Progenitor cell of endocrine pancreas (in vitro differentiated cells): ENCODE measurements at regions not wholly inside any gene's neighbourhood (a gene's known extent, or its start where the extent isn't known, plus 50 kb on each side); places are given as distances from the start of the nearest gene placed in this dataset.

Experiments used
- DNase-seq: peaks from one replicate; pipeline ENCODE4 v3.0.0; 2021; ENCODE audit warnings: low spot score; ENCODE audit not compliant: unreplicated experiment
- H3K27ac Mint-ChIP-seq: 2 replicates; pipeline ENCODE4 v1.8.0; 2021; ENCODE audit warnings: mild to moderate bottlenecking, moderate library complexity, mixed read lengths
- H3K27me3 Mint-ChIP-seq: 2 replicates; pipeline ENCODE4 v1.8.0; 2021; ENCODE audit warnings: mixed read lengths
- H3K36me3 Mint-ChIP-seq: 2 replicates; pipeline ENCODE4 v1.8.0; 2022; ENCODE audit warnings: mixed read lengths; ENCODE audit not compliant: insufficient read depth
- H3K4me1 Mint-ChIP-seq: 2 replicates; pipeline ENCODE4 v1.8.0; 2021; ENCODE audit warnings: low read depth, mixed read lengths
- H3K4me3 Mint-ChIP-seq: 2 replicates; pipeline ENCODE4 v1.8.0; 2021; ENCODE audit warnings: low read depth, mild to moderate bottlenecking, moderate library complexity, mixed read lengths
- H3K9me3 Mint-ChIP-seq: 2 replicates; pipeline ENCODE4 v1.8.0; 2021; ENCODE audit warnings: low read depth, mixed read lengths
- CTCF ChIP-seq: fragments of 200-600 bp; sonication (generic); IDR thresholded peaks from one replicate; pipeline ENCODE4 v1.5.0; 2021; ENCODE audit warnings: antibody characterized with exemption, mild to moderate bottlenecking; ENCODE audit not compliant: unreplicated experiment

GRCh38 chr2:16378031-16378430 is 287.6 kb downstream of the CYRIA start:
- Mint-ChIP-seq H3K27ac (no peak overlapping the region), H3K4me1 (peaks cover 3% of the 10 kb centered on the region), H3K9me3 (peaks cover under 1% of the 10 kb centered on the region), H3K36me3 (no peaks in the 10 kb centered on the region), H3K4me3 (no peak overlapping the region), H3K27me3 (no peaks in the 10 kb centered on the region)
- no peak for TF ChIP-seq CTCF
- DNase-seq: no peak

GRCh38 chr2:16375981-16376380 is 289.7 kb downstream of the CYRIA start:
- TF ChIP-seq CTCF: no peak
- Mint-ChIP-seq H3K9me3 (peaks cover 4% of the 10 kb centered on the region), H3K36me3 (no peaks in the 10 kb centered on the region), H3K27ac (no peak overlapping the region), H3K27me3 (no peaks in the 10 kb centered on the region), H3K4me1 (no peaks in the 10 kb centered on the region), H3K4me3 (no peak overlapping the region)
- DNase-seq: no peak

GRCh38 chr2:16375351-16375750 is 290.3 kb downstream of the CYRIA start:
- Mint-ChIP-seq H3K27me3 (no peaks in the 10 kb centered on the region), H3K36me3 (no peaks in the 10 kb centered on the region), H3K27ac (no peak overlapping the region), H3K4me1 (no peaks in the 10 kb centered on the region), H3K4me3 (no peak overlapping the region), H3K9me3 (peaks cover 4% of the 10 kb centered on the region)
- DNase-seq: no peak
- TF ChIP-seq CTCF: no peak

GRCh38 chr2:16374671-16375070 is 291.0 kb downstream of the CYRIA start:
- Mint-ChIP-seq H3K36me3 (no peaks in the 10 kb centered on the region), H3K4me3 (no peak overlapping the region), H3K27ac (no peak overlapping the region), H3K4me1 (no peaks in the 10 kb centered on the region), H3K9me3 (peaks cover 4% of the 10 kb centered on the region), H3K27me3 (no peaks in the 10 kb centered on the region)
- no peak for TF ChIP-seq CTCF
- DNase-seq: no peak

GRCh38 chr2:16373341-16373740 is 292.3 kb downstream of the CYRIA start:
- no peak for TF ChIP-seq CTCF
- Mint-ChIP-seq H3K36me3 (no peaks in the 10 kb centered on the region), H3K4me3 (no peak overlapping the region), H3K4me1 (no peaks in the 10 kb centered on the region), H3K9me3 (peaks cover 4% of the 10 kb centered on the region), H3K27me3 (no peaks in the 10 kb centered on the region), H3K27ac (no peak overlapping the region)
- no peak for DNase-seq
